GM04503 (cell line): ENCODE measurements at regions not wholly inside any gene's neighbourhood (a gene's known extent, or its start where the extent isn't known, plus 50 kb on each side); places are given as distances from the start of the nearest gene placed in this dataset.
"Not testable (repeated sequence)": the region's sequence is repeated elsewhere in the genome, so short reads cannot be mapped to it uniquely, and the experiment has no call there.

Source experiments
- DNase-seq: peaks from one replicate; pipeline ENCODE4 v3.0.0-alpha.2; 2012; ENCODE audit warnings: low read depth

DNA sequence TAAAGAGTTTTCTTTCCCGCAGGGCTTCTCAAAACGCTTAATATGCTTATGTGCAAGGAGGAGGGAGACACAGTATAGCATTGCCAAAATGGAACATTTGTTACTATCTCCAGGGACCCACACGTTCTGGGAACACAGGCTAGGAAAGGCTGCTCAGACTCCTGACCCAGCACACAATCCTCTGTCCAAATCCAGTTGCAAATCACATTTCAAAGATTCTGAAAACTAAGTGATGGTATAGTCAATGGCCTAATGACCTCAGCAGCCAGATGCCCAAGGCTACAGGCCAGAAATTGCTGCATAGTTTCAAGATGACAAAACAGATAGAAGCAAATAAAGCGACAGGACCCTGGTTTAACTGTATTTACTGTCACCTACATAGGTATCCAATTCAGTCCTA lies 97.0 kb upstream of the GRIP1 start:
- no peak for DNase-seq

DNA sequence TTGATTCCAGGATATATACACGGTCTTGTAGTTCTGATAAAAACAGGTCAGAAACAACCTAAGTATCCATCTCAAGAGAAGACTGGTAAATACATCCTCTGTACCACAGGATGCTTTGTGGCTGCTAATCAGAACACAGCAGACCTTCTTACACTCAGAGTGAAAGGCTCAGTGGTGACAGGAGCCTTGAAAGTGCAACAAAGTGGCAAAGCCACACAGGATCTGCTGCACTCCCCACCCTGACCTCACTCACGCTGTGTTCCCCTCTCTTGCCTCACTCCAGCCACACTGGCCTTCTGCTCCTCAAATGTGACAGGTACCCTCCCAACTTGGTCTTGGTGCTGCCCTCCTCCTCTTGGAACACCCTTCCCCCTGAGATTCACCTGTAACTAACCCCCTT lies 98.1 kb upstream of the GRIP1 start:
- DNase-seq = no peak

- no peak for DNase-seq
Observed at GRCh38 chr12:66779466-66779865, 100.6 kb upstream of the GRIP1 start.

- no peak for DNase-seq
Observed at GRCh38 chr12:66786531-66787308, 107.8 kb upstream of the GRIP1 start.

- DNase-seq = no peak
Observed at GRCh38 chr12:66799551-66799950, 120.7 kb upstream of the GRIP1 start.

DNA sequence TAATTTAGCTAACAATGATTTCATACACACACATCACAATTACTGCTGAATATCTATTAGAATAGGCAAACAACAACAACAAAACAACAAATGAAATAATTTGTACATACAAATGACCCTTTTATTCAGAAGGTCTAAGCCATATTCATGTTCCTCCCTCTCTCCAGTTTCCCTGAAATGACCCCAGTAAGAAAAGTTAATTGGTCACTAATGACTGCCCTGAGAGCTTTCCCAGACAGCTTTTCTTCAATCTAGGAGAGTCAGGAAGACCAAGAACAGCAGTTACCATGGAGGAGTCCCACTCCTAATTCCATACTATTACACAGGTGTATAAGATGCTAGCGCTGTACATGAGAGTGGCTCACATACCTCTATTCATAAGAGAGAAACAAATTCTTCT lies 121.2 kb upstream of the GRIP1 start:
- DNase-seq = no peak

GRCh38 chr12:66803930-66804329 lies 125.1 kb upstream of the GRIP1 start:
- no peak for DNase-seq

GRCh38 chr12:66804563-66804974 lies 125.7 kb upstream of the GRIP1 start:
- DNase-seq = no peak

DNA sequence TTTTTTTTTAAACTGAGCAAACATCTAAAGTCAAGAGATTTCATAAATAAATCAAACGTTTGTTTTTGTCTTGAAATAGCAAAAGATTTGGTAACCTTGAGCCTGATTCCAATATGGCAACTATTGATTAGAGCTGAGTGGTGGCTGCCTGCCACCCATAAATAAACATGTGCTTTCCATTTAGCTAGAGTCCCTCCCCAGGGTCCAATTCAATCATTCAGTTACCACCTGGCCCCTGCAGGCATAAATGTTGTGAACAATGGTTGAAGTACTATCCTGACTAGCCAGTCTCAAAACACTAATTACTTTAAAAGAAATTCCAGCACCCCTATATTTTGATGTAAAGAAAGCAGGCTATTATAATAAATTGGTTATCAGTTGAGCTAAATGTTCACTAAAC lies 129.7 kb upstream of the GRIP1 start:
- DNase-seq = no peak

DNA sequence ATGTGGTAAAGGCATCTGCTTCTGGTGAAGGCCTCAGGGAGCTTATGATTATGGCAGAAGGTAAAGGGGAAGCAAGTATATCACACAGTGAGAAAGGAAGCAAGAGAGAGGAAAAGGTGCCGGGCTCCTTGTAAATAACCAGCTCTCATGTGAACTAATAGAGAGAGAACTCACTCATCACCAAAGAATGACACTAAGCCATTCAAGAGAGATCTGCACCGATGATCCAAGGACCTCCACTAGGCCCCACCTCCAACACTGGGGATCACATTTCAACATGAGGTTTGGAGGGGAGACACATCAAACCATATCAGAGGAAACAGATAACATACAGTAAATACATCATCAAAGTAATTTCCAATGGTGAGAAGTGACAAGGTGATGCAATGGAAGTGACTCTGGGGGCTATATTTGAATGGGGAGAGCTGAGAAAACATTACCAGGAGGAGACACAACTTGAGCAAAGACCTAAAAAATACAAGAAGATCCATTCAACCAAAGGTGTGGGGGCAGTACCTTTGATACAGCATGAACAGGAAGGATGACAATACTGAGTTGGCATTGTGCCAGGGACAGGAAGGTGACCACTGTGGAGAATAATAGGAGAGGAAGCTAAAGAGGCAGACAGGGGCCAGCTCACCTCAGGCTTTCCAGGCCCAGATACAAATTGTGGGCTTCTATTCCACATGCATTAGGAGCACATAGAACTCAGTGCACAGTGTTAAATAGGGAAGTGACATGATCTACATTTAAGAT lies 134.4 kb upstream of the GRIP1 start:
- DNase-seq = no peak

DNA sequence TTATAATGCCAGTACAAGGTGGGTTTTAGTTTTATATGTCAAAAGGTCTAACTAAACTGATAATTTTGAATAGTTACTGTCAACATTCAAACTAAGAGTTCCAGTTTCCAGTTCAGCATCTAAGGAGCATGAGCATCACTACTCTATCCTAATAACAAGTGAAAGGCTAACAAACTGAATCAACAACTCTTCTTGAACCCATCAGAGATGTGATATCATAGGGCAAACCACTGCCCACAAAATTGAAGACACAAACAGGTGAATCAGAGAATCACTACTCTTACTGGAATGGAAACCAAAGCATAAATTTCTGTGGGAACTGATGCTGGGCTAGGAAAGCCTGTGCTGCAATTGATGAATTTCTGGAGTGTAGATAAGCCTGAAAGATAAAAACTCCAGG lies 140.7 kb upstream of the GRIP1 start:
- no peak for DNase-seq

- no peak for DNase-seq
Observed at GRCh38 chr12:66822961-66823360, 144.1 kb upstream of the GRIP1 start.

DNA sequence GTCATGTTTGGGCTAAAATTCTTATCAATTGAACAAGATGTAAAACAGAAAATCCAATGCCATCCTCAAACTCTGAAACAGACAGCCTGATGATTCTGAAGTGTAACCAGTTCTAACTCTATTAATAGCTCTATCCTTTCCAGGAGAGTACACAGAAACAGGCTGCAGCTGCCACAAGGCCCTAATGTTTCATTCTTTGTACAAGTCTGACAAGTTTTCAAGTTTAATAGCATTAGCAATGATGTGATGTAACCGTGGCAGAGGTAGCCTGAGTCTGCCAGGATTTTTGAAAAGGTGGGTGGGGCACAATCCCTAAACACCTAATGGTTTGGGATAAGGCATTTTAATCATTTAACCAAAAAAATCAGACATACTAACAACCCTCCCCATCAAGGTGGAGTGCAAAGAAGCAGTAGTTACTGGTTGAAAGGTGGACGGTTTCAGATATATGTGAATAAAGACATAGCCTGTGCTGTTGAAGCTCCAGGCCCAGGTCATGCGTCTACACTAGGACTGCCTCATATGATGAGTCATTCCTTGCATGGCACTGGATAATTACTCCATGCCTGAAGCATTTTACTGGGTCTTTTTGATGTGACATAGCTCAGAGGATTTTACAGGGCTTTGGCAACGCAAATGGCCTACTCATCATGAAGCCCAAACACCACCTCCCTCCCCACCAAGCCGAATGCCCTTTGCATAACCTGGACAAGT lies 145.1 kb upstream of the GRIP1 start:
- DNase-seq = no peak

DNA sequence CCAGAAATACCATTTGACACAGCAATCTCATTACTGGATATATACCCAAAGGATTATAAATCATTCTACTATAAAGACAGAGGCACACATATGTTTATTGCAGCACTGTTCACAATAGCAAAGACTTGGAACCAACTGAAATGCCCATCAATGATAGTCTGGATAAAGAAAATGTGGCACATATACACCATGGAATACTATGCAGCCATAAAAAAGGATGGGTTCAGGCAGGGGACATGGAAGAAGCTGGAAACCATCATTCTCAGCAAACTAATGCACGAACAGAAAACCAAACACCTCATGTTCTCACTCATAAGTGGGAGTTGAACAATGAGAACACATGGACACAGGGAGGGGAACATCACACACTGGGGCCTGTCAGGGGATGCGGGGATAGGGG lies 147.0 kb upstream of the GRIP1 start:
- DNase-seq = not testable (repeated sequence)

DNA sequence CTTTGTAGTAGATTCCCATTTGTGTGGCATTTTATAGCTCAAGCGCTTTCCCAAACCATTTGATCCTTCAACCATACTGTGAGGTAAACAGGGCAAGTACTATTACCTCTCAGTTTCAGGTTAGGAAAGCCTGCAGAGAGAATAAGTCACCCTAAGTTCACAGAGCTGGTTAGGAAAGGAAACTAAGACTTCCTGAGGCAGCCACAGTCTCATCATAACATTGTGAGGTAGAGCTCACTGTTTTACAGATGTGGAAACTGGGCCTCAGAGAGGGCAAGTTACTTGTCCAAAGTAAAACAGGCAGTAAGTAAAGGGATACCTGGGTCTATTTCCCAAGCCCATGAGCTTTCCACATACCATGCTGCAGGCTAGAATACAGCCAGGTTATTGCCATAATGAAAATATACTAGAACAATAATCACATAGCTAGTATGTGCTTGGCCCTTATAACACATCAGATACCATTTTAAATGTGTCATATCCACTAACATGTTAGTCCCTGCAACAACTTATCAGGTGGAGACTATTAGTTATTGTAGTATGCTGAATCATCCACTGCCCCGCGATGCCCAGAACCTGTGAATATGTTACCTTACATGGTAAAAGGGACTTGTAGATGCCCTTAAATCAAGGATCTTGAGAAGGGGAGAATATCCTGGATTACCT lies 150.9 kb upstream of the GRIP1 start:
- no peak for DNase-seq

GRCh38 chr12:66831495-66831894 lies 152.6 kb upstream of the GRIP1 start:
- DNase-seq = no peak

- no peak for DNase-seq
Observed at GRCh38 chr12:66832997-66833396, 154.1 kb upstream of the GRIP1 start.

GRCh38 chr12:66836623-66837310 lies 157.9 kb upstream of the GRIP1 start:
- no peak for DNase-seq

GRCh38 chr12:66837311-66837627 lies 158.4 kb upstream of the GRIP1 start:
- no peak for DNase-seq

DNA sequence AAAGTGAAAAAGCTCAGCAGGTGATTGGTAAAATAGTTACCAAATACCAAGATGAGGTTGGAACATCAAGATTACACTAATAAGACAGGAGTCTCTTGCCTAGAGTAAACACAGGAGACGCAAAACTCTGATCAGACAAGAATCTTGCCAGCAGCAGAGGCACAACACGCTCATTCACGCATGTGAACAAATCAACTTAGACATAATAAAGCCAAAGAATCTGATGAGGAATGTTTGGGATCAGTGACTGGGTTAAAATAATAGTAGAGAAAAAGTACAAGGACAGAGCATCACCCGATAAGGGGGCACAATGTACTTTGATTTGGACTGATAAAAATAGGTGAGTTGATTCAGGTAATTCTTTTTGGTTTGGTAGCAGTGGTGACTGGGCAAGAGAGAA lies 159.5 kb upstream of the GRIP1 start:
- no peak for DNase-seq

- DNase-seq = no peak
Observed at GRCh38 chr12:66848967-66849366, 170.1 kb upstream of the GRIP1 start.

DNA sequence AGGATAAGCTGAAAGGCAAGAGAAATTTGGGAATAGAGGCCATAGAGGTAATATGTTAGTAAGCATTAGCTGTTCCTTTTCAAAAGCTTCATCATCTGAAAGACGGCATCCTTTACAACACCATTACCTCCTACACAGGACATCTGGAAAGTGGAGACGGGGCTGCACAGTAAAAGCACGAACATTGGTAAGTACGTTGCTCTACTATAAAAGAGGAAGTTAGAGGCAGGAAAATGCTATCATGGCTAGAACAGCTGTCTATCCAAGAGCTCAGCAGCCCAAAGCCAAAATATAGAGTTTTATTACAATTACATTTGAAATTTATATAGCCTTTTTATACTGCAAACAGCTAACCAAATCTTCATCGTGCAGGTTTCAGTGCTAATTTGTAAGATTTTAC lies 172.3 kb upstream of the GRIP1 start:
- no peak for DNase-seq
